ENCODE measurements at regions not wholly inside any gene's neighbourhood (a gene's known extent, or its start where the extent isn't known, plus 50 kb on each side); places are given as distances from the start of the nearest gene placed in this dataset.

DNA sequence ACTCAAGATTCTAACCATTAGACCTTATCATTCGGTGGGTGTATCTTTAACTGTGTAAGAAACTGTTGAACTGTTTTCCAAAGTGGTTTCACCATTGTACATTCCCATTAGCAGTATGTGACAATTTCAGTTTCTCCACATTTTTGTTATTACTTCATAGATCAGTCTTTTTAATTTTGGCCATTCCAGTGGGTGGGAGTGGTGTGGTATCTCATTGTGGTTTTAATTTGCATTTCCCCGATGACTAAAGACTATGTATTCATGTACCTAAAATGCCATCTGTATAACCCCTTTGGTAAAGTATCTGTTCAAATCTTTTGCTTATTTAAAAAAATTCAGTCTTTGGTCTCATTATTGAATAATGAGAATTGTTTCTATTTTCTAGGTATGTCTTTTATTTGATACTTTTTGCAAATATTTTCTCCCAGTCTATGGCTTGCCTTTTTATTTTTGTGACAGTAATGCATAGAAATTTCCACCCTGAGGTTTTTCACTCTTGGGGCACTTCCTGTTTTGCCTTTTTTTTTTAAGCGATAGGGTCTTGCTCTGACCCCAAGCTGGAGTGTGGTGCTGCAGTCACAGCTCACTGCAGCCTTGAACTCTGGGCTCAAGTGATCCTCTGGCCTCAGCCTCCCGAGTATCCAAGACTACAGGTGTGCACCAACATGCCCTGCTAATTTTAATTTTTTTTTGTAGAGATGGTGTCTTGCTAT lies 141.1 kb upstream of the ITGB1 start:
- 77 to 78% methylated on average over 4 of the region's 4 CpGs for WGBS, 2 donors
- H3K4me1 ChIP-seq, result peaks cover 0 to 4% (median 0%) of the 10 kb centered on the region in 4 donors
- H3K27me3 ChIP-seq, result no peaks in the 10 kb centered on the region
- DNase-seq (ENCODE audit: low spot score in 2 of 2), result no peak
- H3K9me3 ChIP-seq, result peaks cover 0 to 9% (median 0%) of the 10 kb centered on the region in 4 donors
- no peaks in the 10 kb centered on the region for H3K36me3 ChIP-seq
- H3K27ac ChIP-seq, result no peak overlapping the region
- H3K4me3 ChIP-seq, result no peak overlapping the region
- TF ChIP-seq CTCF (IDR thresholded peaks at IDR 0.05), result no peak
- TF ChIP-seq EP300 (IDR thresholded peaks at IDR 0.05), result no peak
- no peak for TF ChIP-seq POLR2A (IDR thresholded peaks at IDR 0.05)

- peaks cover 0 to 9% (median 0%) of the 10 kb centered on the region in 4 donors for H3K9me3 ChIP-seq
- H3K36me3 ChIP-seq, result no peaks in the 10 kb centered on the region
- WGBS, 2 donors, result 69 to 73% methylated on average over 5 of the region's 5 CpGs
- no peak overlapping the region for H3K4me3 ChIP-seq
- DNase-seq (ENCODE audit: low spot score in 2 of 2), result no peak
- no peaks in the 10 kb centered on the region for H3K27me3 ChIP-seq
- peaks cover 0 to 4% (median 0%) of the 10 kb centered on the region in 4 donors for H3K4me1 ChIP-seq
- TF ChIP-seq EP300 (IDR thresholded peaks at IDR 0.05) (no peak), CTCF (IDR thresholded peaks at IDR 0.05) (no peak), POLR2A (IDR thresholded peaks at IDR 0.05) (no peak)
- H3K27ac ChIP-seq, result no peak overlapping the region
Measured at GRCh38 chr10:33095867-33096815, 138.1 kb upstream of the ITGB1 start.

DNA sequence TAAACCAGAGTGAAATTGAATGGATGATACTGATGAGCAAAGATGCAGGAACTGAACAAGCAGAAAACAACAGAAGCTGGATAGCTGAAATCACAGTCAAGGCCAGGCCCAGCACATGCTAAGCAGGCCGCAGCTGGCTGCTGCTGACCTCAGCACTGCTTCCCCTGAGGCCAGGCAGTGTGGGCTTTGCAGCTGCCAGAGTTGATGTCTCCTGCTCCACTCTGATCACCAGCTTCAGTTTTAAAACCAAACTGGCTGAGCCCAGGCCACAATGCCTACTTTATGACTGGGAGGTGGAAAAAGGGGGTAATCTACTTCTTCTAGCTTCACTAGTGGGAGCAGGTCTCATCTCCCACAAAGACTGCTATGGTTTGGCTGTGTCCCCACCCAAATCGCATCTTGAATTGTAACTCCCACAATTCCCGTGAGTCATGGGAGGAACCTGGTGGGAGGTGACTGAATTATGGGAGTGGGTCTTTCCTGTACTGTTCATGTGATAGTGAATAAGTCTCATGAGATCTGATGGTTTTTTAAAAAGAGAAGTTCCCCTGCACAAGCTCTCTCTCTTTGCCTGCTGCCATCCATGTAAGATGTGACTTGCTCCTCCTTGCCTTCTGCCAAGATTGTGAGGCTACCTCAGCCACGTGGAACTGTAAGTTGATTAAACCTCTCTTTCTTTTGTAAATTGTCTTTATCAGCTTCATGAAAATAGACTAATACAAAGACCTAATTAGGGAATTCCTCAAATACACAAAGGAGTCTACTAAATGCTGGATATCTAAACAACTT lies 136.4 kb upstream of the ITGB1 start:
- no peak for DNase-seq (ENCODE audit: low spot score in 2 of 2)
- no peak for TF ChIP-seq POLR2A (IDR thresholded peaks at IDR 0.05)
- no peak for TF ChIP-seq CTCF (IDR thresholded peaks at IDR 0.05)
- TF ChIP-seq EP300 (IDR thresholded peaks at IDR 0.05), result no peak
- Histone ChIP-seq H3K27me3 (no peaks in the 10 kb centered on the region), H3K4me1 (peaks cover 0 to 1% (median 0%) of the 10 kb centered on the region in 4 donors), H3K27ac (no peak overlapping the region), H3K9me3 (peaks cover 0 to 9% (median 0%) of the 10 kb centered on the region in 4 donors), H3K36me3 (no peaks in the 10 kb centered on the region), H3K4me3 (no peak overlapping the region)
- WGBS, 2 donors, result 85% methylated on average over 4 of the region's 4 CpGs

- Histone ChIP-seq H3K4me1 (no peaks in the 10 kb centered on the region), H3K9me3 (peaks cover 0 to 9% (median 0%) of the 10 kb centered on the region in 4 donors), H3K27me3 (no peaks in the 10 kb centered on the region), H3K27ac (no peak overlapping the region), H3K4me3 (no peak overlapping the region), H3K36me3 (no peaks in the 10 kb centered on the region)
- no peak for DNase-seq (ENCODE audit: low spot score in 2 of 2)
- no peak for TF ChIP-seq CTCF (IDR thresholded peaks at IDR 0.05)
- TF ChIP-seq POLR2A (IDR thresholded peaks at IDR 0.05), result no peak
- no peak for TF ChIP-seq EP300 (IDR thresholded peaks at IDR 0.05)
- WGBS, 2 donors, result 90 to 94% methylated on average over 3 of the region's 3 CpGs
Measured at GRCh38 chr10:33093362-33093761, 135.3 kb upstream of the ITGB1 start.
